GM23248 (cell line): ENCODE measurements at regions not wholly inside any gene's neighbourhood (a gene's known extent, or its start where the extent isn't known, plus 50 kb on each side); places are given as distances from the start of the nearest gene placed in this dataset.

Experiments
- DNase-seq: peaks from one replicate; pipeline ENCODE4 v3.0.0-alpha.2; 2015
- H2AFZ ChIP-seq: fragments of 200-600 bp; sonication (generic); 2 replicates; pipeline ENCODE4 v1.6.1; 2016; ENCODE audit warnings: antibody characterized with exemption
- H3F3A ChIP-seq: fragments of 200-600 bp; sonication (generic); 2 replicates; pipeline ENCODE4 v1.6.1; 2016; ENCODE audit warnings: mild to moderate bottlenecking, antibody characterized with exemption, mixed run types; ENCODE audit not compliant: insufficient read depth
- H3K27ac ChIP-seq: fragments of 200-600 bp; sonication (generic); 2 replicates; pipeline ENCODE4 v1.5.1; 2016; ENCODE audit warnings: mild to moderate bottlenecking
- H3K27me3 ChIP-seq: fragments of 200-600 bp; sonication (generic); replicated peaks from 2 replicates; pipeline ENCODE4 v1.6.1; 2016; ENCODE audit warnings: mild to moderate bottlenecking; ENCODE audit not compliant: insufficient read depth
- H3K36me3 ChIP-seq: fragments of 200-600 bp; sonication (generic); 2 replicates; pipeline ENCODE4 v1.6.1; 2016; ENCODE audit warnings: low read depth, mild to moderate bottlenecking
- H3K4me1 ChIP-seq: fragments of 200-600 bp; sonication (generic); 2 replicates; pipeline ENCODE4 v1.6.1; 2016; ENCODE audit warnings: mild to moderate bottlenecking; ENCODE audit not compliant: insufficient read depth
- H3K4me2 ChIP-seq: fragments of 200-600 bp; sonication (generic); one replicate; pipeline ENCODE4 v1.6.1; 2016; ENCODE audit warnings: mild to moderate bottlenecking; ENCODE audit not compliant: unreplicated experiment
- H3K4me3 ChIP-seq: fragments of 200-600 bp; sonication (generic); 2 replicates; pipeline ENCODE4 v1.5.1; 2016; ENCODE audit warnings: mild to moderate bottlenecking
- H3K79me2 ChIP-seq: fragments of 200-600 bp; sonication (generic); 2 replicates; pipeline ENCODE4 v1.6.1; 2016; ENCODE audit warnings: mild to moderate bottlenecking; ENCODE audit not compliant: insufficient read depth
- H3K9ac ChIP-seq: fragments of 200-600 bp; sonication (generic); 2 replicates; pipeline ENCODE4 v1.6.1; 2016; ENCODE audit warnings: mild to moderate bottlenecking
- H3K9me2 ChIP-seq: fragments of 200-600 bp; sonication (generic); 2 replicates; pipeline ENCODE4 v1.6.1; 2016; ENCODE audit warnings: mixed run types, mild to moderate bottlenecking, moderate library complexity; ENCODE audit not compliant: insufficient read depth
- H3K9me3 ChIP-seq: fragments of 200-600 bp; sonication (generic); one replicate; pipeline ENCODE4 v1.6.1; 2017; ENCODE audit warnings: low read depth
- H4K20me1 ChIP-seq: fragments of 200-600 bp; sonication (generic); 2 replicates; pipeline ENCODE4 v1.6.0; 2016; ENCODE audit not compliant: insufficient read depth
- EZH2 ChIP-seq: fragments of 200-600 bp; sonication (generic); IDR thresholded peaks from 2 replicates; pipeline ENCODE4 v1.6.1; 2018; ENCODE audit warnings: antibody characterized with exemption, mild to moderate bottlenecking; ENCODE audit not compliant: insufficient read depth, poor library complexity, severe bottlenecking
- EZH2phosphoT487 ChIP-seq: fragments of 200-600 bp; sonication (generic); IDR thresholded peaks from 2 replicates; pipeline ENCODE4 v1.6.1; 2018; ENCODE audit warnings: antibody characterized with exemption, moderate library complexity, mild to moderate bottlenecking, low read depth; ENCODE audit not compliant: insufficient read depth
- WGBS, 2 experiments: methylation state at CpG; one replicate each; pipeline ENCODE4 v1.1.6; 2015 to 2017; ENCODE audit warnings: low lambda C conversion rate in 2 of 2, low coverage in 1 of 2; ENCODE audit errors: missing lambda C conversion rate in 2 of 2; 5-methylcytosine and 5-hydroxymethylcytosine counted together
- in situ Hi-C: fragments of 300-500 bp; cut with MboI; formaldehyde crosslinking; loops from 2 replicates; pipeline ENCODE4 v1.15.0; 2020

- Histone ChIP-seq H3F3A (no peaks in the 10 kb centered on the region), H4K20me1 (no peaks in the 10 kb centered on the region), H2AFZ (no peak overlapping the region), H3K27me3 (no peaks in the 10 kb centered on the region), H3K4me3 (no peak overlapping the region), H3K9me2 (no peaks in the 10 kb centered on the region), H3K36me3 (no peaks in the 10 kb centered on the region), H3K9ac (no peak overlapping the region), H3K27ac (no peak overlapping the region), H3K9me3 (no peaks in the 10 kb centered on the region), H3K4me2 (no peak overlapping the region), H3K79me2 (no peaks in the 10 kb centered on the region), H3K4me1 (no peaks in the 10 kb centered on the region)
- in situ Hi-C loops = no loop called here
- 24 to 25% methylated on average over 5 of the region's 5 CpGs for WGBS, 2 experiments
- TF ChIP-seq EZH2phosphoT487 = no peak
- no peak for TF ChIP-seq EZH2
- no peak for DNase-seq
Observed at GRCh38 chr11:91717169-91717568, 507.4 kb upstream of the FAT3 start.

GRCh38 chr11:91707652-91708482, 516.8 kb upstream of the FAT3 start:
- Histone ChIP-seq H3K9me3 (no peaks in the 10 kb centered on the region), H3K27me3 (no peaks in the 10 kb centered on the region), H3K79me2 (no peaks in the 10 kb centered on the region), H3K4me2 (no peak overlapping the region), H3K9ac (no peak overlapping the region), H4K20me1 (no peaks in the 10 kb centered on the region), H3K36me3 (no peaks in the 10 kb centered on the region), H3K9me2 (no peaks in the 10 kb centered on the region), H3K27ac (no peak overlapping the region), H3K4me1 (no peaks in the 10 kb centered on the region), H3F3A (no peaks in the 10 kb centered on the region), H2AFZ (no peak overlapping the region), H3K4me3 (no peak overlapping the region)
- WGBS, 2 experiments = 2 to 4% methylated on average over 2 of the region's 2 CpGs
- in situ Hi-C loops = no loop called here
- no peak for DNase-seq
- TF ChIP-seq EZH2 = no peak
- TF ChIP-seq EZH2phosphoT487 = no peak

- Histone ChIP-seq H3K36me3 (no peaks in the 10 kb centered on the region), H3K4me3 (no peak overlapping the region), H3K27ac (no peak overlapping the region), H4K20me1 (no peaks in the 10 kb centered on the region), H3K4me2 (no peak overlapping the region), H3K9me2 (no peaks in the 10 kb centered on the region), H3F3A (no peaks in the 10 kb centered on the region), H3K79me2 (no peaks in the 10 kb centered on the region), H3K4me1 (no peaks in the 10 kb centered on the region), H3K9ac (no peak overlapping the region), H3K27me3 (no peaks in the 10 kb centered on the region), H3K9me3 (no peaks in the 10 kb centered on the region), H2AFZ (no peak overlapping the region)
- 6 to 22% methylated on average over 1 of the region's 1 CpG for WGBS, 2 experiments
- no peak for DNase-seq
- in situ Hi-C loops = no loop called here
- no peak for TF ChIP-seq EZH2
- no peak for TF ChIP-seq EZH2phosphoT487
Observed at GRCh38 chr11:91703042-91703441, 521.6 kb upstream of the FAT3 start.

GRCh38 chr11:91700854-91701253, 523.8 kb upstream of the FAT3 start:
- no peak overlapping the region for H2AFZ ChIP-seq
- no peaks in the 10 kb centered on the region for H3K79me2 ChIP-seq
- H3K27me3 ChIP-seq = no peaks in the 10 kb centered on the region
- H3K36me3 ChIP-seq = no peaks in the 10 kb centered on the region
- in situ Hi-C loops = no loop called here
- no peaks in the 10 kb centered on the region for H3K9me2 ChIP-seq
- no peak overlapping the region for H3K4me2 ChIP-seq
- H3K4me1 ChIP-seq = no peaks in the 10 kb centered on the region
- no peaks in the 10 kb centered on the region for H3K9me3 ChIP-seq
- TF ChIP-seq EZH2phosphoT487 (no peak), EZH2 (no peak)
- no peak overlapping the region for H3K4me3 ChIP-seq
- DNase-seq = no peak
- H4K20me1 ChIP-seq = no peaks in the 10 kb centered on the region
- no peak overlapping the region for H3K27ac ChIP-seq
- no peak overlapping the region for H3K9ac ChIP-seq
- WGBS, 2 experiments = 55 to 75% methylated on average over 2 of the region's 2 CpGs
- H3F3A ChIP-seq = no peaks in the 10 kb centered on the region
